ENCODE measurements at regions not wholly inside any gene's neighbourhood (a gene's known extent, or its start where the extent isn't known, plus 50 kb on each side); places are given as distances from the start of the nearest gene placed in this dataset.

GRCh38 chr20:41951615-41952014 lies 333.4 kb upstream of the CHD6 start:
- no peak for DNase-seq (ENCODE audit: low read depth)

GRCh38 chr20:41939659-41940058 lies 321.5 kb upstream of the CHD6 start:
- no peak for DNase-seq (ENCODE audit: low read depth)

- DNase-seq (ENCODE audit: low read depth), result no peak
Observed at GRCh38 chr20:41938353-41938752, 320.2 kb upstream of the CHD6 start.

GRCh38 chr20:41935259-41935791 lies 317.1 kb upstream of the CHD6 start:
- DNase-seq (ENCODE audit: low read depth), result no peak

- DNase-seq (ENCODE audit: low read depth), result no peak
Observed at GRCh38 chr20:41932431-41932830, 314.3 kb upstream of the CHD6 start.

GRCh38 chr20:41927655-41928054 lies 309.5 kb upstream of the CHD6 start:
- no peak for DNase-seq (ENCODE audit: low read depth)

- DNase-seq (ENCODE audit: low read depth), result no peak
Observed at GRCh38 chr20:41927189-41927588, 309.0 kb upstream of the CHD6 start.

GRCh38 chr20:41925476-41925875 lies 307.3 kb upstream of the CHD6 start:
- DNase-seq (ENCODE audit: low read depth), result no peak

- no peak for DNase-seq (ENCODE audit: low read depth)
Observed at GRCh38 chr20:41923624-41924023, 305.4 kb upstream of the CHD6 start.

- DNase-seq (ENCODE audit: low read depth), result no peak
Observed at GRCh38 chr20:41913146-41913545, 295.0 kb upstream of the CHD6 start.

GRCh38 chr20:41910558-41910957 lies 292.4 kb upstream of the CHD6 start:
- DNase-seq (ENCODE audit: low read depth), result no peak

- DNase-seq (ENCODE audit: low read depth), result no peak
Observed at GRCh38 chr20:41905199-41905598, 287.0 kb upstream of the CHD6 start.

GRCh38 chr20:41903586-41903985 lies 285.4 kb upstream of the CHD6 start:
- DNase-seq (ENCODE audit: low read depth), result no peak

GRCh38 chr20:41902346-41902745 lies 284.2 kb upstream of the CHD6 start:
- no peak for DNase-seq (ENCODE audit: low read depth)

- DNase-seq (ENCODE audit: low read depth), result no peak
Observed at GRCh38 chr20:41900201-41900691, 282.1 kb upstream of the CHD6 start.

GRCh38 chr20:41897708-41898107 lies 279.5 kb upstream of the CHD6 start:
- DNase-seq (ENCODE audit: low read depth), result no peak

GRCh38 chr20:41895241-41896032 lies 277.3 kb upstream of the CHD6 start:
- no peak for DNase-seq (ENCODE audit: low read depth)

- no peak for DNase-seq (ENCODE audit: low read depth)
Observed at GRCh38 chr20:41894255-41894963, 276.2 kb upstream of the CHD6 start.

GRCh38 chr20:41892031-41892430 lies 273.9 kb upstream of the CHD6 start:
- no peak for DNase-seq (ENCODE audit: low read depth)

- no peak for DNase-seq (ENCODE audit: low read depth)
Observed at GRCh38 chr20:41889844-41890224, 271.7 kb upstream of the CHD6 start.

- DNase-seq (ENCODE audit: low read depth), result no peak
Observed at GRCh38 chr20:41889126-41889843, 271.1 kb upstream of the CHD6 start.

GRCh38 chr20:41888434-41888833 lies 270.3 kb upstream of the CHD6 start:
- no peak for DNase-seq (ENCODE audit: low read depth)

- DNase-seq (ENCODE audit: low read depth), result no peak
Observed at GRCh38 chr20:41887500-41887899, 269.3 kb upstream of the CHD6 start.
